HCT116 (cell line): ENCODE measurements at regions not wholly inside any gene's neighbourhood (a gene's known extent, or its start where the extent isn't known, plus 50 kb on each side); places are given as distances from the start of the nearest gene placed in this dataset.

Source experiments
- ATAC-seq: fragments of 200-7000 bp; cut with Tn5 transposase; 2 replicates; pipeline ENCODE4 v1.9.1; 2020; ENCODE audit warnings: mild to moderate bottlenecking, moderate library complexity
- BruUV-seq: library from RNA; stranded (reverse); fragments of 400-500 nt; replicated peaks from 2 replicates; lab custom pipeline; 2021; lab: Mats Ljungman, UMichigan
- CTCF ChIA-PET: fragments of 300-600 bp; sonication (Branson Sonifier 250); formaldehyde crosslinking; loops from one replicate; lab custom pipeline; 2021; ENCODE audit warnings: antibody characterized with exemption; lab: Charles Lee
- POLR2A ChIA-PET: fragments of 300-600, 350-600 bp; sonication (Branson Sonifier 250); formaldehyde crosslinking; loops from one replicate; lab custom pipeline; 2021; ENCODE audit warnings: antibody characterized with exemption; lab: Charles Lee
- RAD21 ChIA-PET, 2 experiments: fragments of 300-600 bp; sonication (Branson Sonifier 250); formaldehyde crosslinking; loops; one replicate each; lab custom pipeline; 2023; ENCODE audit warnings: low total read pairs in 2 of 2; ENCODE audit not compliant: uncharacterized antibody in 2 of 2, unreplicated experiment in 2 of 2, low non-redundant PET in 1 of 2; lab: Charles Lee
- DNase-seq: peaks from one replicate; pipeline ENCODE4 v3.0.0-alpha.2; 2010; ENCODE audit warnings: low read depth, low spot score
- H2AFZ ChIP-seq: fragments of 200-600 bp; shearing (Covaris generic), sonication (generic); 2 replicates; pipeline ENCODE4 v1.6.1; 2017; ENCODE audit warnings: low read depth, mixed run types, mixed read lengths, antibody characterized with exemption, low read length; ENCODE audit not compliant: poor library complexity, severe bottlenecking
- H3K27ac ChIP-seq: 2 replicates; pipeline ENCODE4 v1.5.1; 2012; ENCODE audit warnings: low read depth, low read length
- H3K27me3 ChIP-seq: fragments of 200-600 bp; sonication (generic); 2 replicates; pipeline ENCODE4 v1.6.1; 2016; ENCODE audit warnings: mixed run types, low read length, mixed read lengths; ENCODE audit not compliant: insufficient read depth
- H3K36me3 ChIP-seq, 2 experiments: fragments of 200-500 bp in 1 of 2; fragments of 200-600 bp in 1 of 2; sonication (Bioruptor generic) in 1 of 2; sonication (generic) in 1 of 2; 2 replicates each; pipeline versions ENCODE4 v1.5.1 to v1.6.1; 2014 to 2016; ENCODE audit warnings: low read length in 2 of 2, inconsistent platforms in 1 of 2, mixed read lengths in 1 of 2, mixed run types in 1 of 2; ENCODE audit not compliant: insufficient read depth in 2 of 2, control insufficient read depth in 1 of 2
- H3K4me1 ChIP-seq, 2 experiments: fragments of 200-600 bp in 1 of 2; sonication (generic) in 1 of 2; 2 replicates each; pipeline versions ENCODE4 v1.5.1 to v1.6.1; 2012 to 2017; ENCODE audit warnings: low read length in 2 of 2, inconsistent platforms in 1 of 2, mild to moderate bottlenecking in 1 of 2, mixed read lengths in 1 of 2, mixed run types in 1 of 2, moderate library complexity in 1 of 2; ENCODE audit not compliant: insufficient read depth in 2 of 2, control insufficient read depth in 1 of 2
- H3K4me2 ChIP-seq: fragments of 200-600 bp; sonication (generic); 2 replicates; pipeline ENCODE4 v1.6.1; 2017; ENCODE audit warnings: mixed run types, low read length, mixed read lengths
- H3K4me3 ChIP-seq, 2 experiments: fragments of 200-600 bp in 1 of 2; sonication (generic) in 1 of 2; replicated peaks in 1 of 2; 2 replicates each; pipeline ENCODE4 v1.5.1; 2011 to 2016; ENCODE audit warnings: low read length in 2 of 2, control low read depth in 1 of 2, low read depth in 1 of 2, mild to moderate bottlenecking in 1 of 2, mixed read lengths in 1 of 2, mixed run types in 1 of 2
- H3K79me2 ChIP-seq: fragments of 200-600 bp; sonication (generic); 2 replicates; pipeline ENCODE4 v1.6.1; 2017; ENCODE audit warnings: mild to moderate bottlenecking, mixed run types, low read length, moderate library complexity, mixed read lengths; ENCODE audit not compliant: insufficient read depth
- H3K9ac ChIP-seq: fragments of 200-600 bp; sonication (generic); 2 replicates; pipeline ENCODE4 v1.6.1; 2016; ENCODE audit warnings: low read length, mixed read lengths
- H3K9me2 ChIP-seq: fragments of 200-600 bp; sonication (generic), shearing (Covaris generic); 2 replicates; pipeline ENCODE4 v1.6.1; 2017; ENCODE audit warnings: mixed run types, mild to moderate bottlenecking, moderate library complexity; ENCODE audit not compliant: insufficient read depth
- H3K9me3 ChIP-seq, 2 experiments: fragments of 200-500 bp in 1 of 2; fragments of 200-600 bp in 1 of 2; sonication (Bioruptor generic) in 1 of 2; sonication (generic) in 1 of 2; 2 replicates each; pipeline ENCODE4 v1.6.1; 2014 to 2017; ENCODE audit warnings: low read length in 2 of 2, mixed read lengths in 2 of 2, inconsistent platforms in 1 of 2, low read depth in 1 of 2, mild to moderate bottlenecking in 1 of 2, mixed run types in 1 of 2, moderate library complexity in 1 of 2; ENCODE audit not compliant: control insufficient read depth in 1 of 2, insufficient read depth in 1 of 2
- H4K20me1 ChIP-seq: fragments of 200-600 bp; sonication (generic), shearing (Covaris generic); 2 replicates; pipeline ENCODE4 v1.6.1; 2017; ENCODE audit warnings: mixed run types, mild to moderate bottlenecking, moderate library complexity; ENCODE audit not compliant: insufficient read depth
- EZH2 ChIP-seq: fragments of 200-600 bp; sonication (generic); IDR thresholded peaks from 2 replicates; pipeline ENCODE4 v1.6.1; 2017; ENCODE audit warnings: antibody characterized with exemption, mixed run types
- EZH2phosphoT487 ChIP-seq: fragments of 200-600 bp; IDR thresholded peaks from 2 replicates; pipeline ENCODE4 v1.6.1; 2018; ENCODE audit warnings: antibody characterized with exemption, borderline replicate concordance
- RAD21 ChIP-seq: IDR thresholded peaks from 2 replicates; pipeline ENCODE4 v1.6.1; 2012; ENCODE audit warnings: low read depth, mild to moderate bottlenecking
- SIN3A ChIP-seq: IDR thresholded peaks from 2 replicates; pipeline ENCODE4 v1.6.1; 2012; ENCODE audit warnings: low read depth
- TCF7L2 ChIP-seq: IDR thresholded peaks from 2 replicates; pipeline ENCODE4 v1.7.0; 2011; ENCODE audit warnings: borderline replicate concordance, inconsistent platforms; ENCODE audit not compliant: insufficient read depth, insufficient read length; ENCODE audit errors: extremely low read depth
- intact Hi-C: fragments of 100-400 bp; cut with micrococcal nuclease; formaldehyde crosslinking; loops from 2 replicates; pipeline ENCODE4 v1.10.0; 2022
- TF ChIP-seq, protein P1 (sequence below): IDR thresholded peaks from 2 replicates; pipeline ENCODE4 v1.6.1; 2011; ENCODE audit warnings: mild to moderate bottlenecking, low read length, moderate library complexity; ENCODE audit not compliant: insufficient replicate concordance; ENCODE audit errors: extremely low read depth
- TF ChIP-seq, protein P2 (sequence below): IDR thresholded peaks from 2 replicates; pipeline ENCODE4 v1.6.1; 2012

DNA sequence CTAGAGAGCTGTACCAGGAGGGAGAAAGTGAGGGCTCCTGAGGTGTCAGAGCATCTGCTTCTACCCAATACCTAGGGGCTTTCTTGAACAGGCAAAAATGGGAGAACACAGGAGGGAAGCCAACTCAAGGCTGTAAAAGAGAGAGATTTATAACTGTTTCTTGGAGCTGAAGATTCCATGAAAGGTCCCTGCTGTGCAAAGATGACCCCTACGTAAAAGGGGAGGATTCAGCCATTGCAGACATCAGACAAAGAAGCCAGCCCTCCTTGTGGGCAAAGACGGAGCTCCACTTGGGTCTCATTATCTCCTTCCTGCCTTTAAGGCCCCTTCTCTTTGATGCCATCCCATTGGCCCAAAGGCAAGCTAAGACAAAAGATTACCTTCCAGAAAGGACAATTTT is 524.1 kb upstream of the CAMK1G start (continued):
- TF ChIP-seq, protein P1, sequence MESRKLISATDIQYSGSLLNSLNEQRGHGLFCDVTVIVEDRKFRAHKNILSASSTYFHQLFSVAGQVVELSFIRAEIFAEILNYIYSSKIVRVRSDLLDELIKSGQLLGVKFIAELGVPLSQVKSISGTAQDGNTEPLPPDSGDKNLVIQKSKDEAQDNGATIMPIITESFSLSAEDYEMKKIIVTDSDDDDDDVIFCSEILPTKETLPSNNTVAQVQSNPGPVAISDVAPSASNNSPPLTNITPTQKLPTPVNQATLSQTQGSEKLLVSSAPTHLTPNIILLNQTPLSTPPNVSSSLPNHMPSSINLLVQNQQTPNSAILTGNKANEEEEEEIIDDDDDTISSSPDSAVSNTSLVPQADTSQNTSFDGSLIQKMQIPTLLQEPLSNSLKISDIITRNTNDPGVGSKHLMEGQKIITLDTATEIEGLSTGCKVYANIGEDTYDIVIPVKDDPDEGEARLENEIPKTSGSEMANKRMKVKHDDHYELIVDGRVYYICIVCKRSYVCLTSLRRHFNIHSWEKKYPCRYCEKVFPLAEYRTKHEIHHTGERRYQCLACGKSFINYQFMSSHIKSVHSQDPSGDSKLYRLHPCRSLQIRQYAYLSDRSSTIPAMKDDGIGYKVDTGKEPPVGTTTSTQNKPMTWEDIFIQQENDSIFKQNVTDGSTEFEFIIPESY, result no peak
- no peak for TF ChIP-seq TCF7L2

DNA sequence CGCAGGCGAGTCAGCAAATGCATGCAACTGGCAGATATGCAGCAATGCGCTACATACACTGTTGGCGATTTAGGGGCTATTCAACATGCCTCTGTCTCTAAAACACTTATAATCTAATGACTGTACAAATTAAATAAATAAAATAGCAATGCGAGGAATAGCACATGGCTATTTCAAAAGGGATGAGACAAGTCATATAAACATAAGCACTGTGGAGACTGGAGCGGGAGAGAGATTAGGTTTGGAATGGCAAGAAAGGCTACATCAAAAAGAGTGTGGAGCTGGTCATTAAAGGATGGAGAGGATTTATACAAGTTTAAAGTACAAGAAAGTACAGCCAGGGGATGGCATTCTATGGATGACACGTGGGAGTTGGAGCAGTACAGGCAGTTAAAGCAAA is 523.5 kb upstream of the CAMK1G start:
- peaks cover 4% of the 10 kb centered on the region; the same call in 1 of the 2 replicates for H3K27me3 ChIP-seq
- no peaks in the 10 kb centered on the region for H3K36me3 ChIP-seq
- intact Hi-C loops, result no loop called here
- TF ChIP-seq EZH2 (no peak), SIN3A (no peak), EZH2phosphoT487 (no peak), RAD21 (no peak)
- TF ChIP-seq, protein P2, sequence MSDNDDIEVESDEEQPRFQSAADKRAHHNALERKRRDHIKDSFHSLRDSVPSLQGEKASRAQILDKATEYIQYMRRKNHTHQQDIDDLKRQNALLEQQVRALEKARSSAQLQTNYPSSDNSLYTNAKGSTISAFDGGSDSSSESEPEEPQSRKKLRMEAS, result no peak
- H3K4me3 ChIP-seq, result no peak overlapping the region
- ATAC-seq (no peak), DNase-seq (no peak)
- POLR2A ChIA-PET, result no interaction called here
- H3K9ac ChIP-seq, result no peak overlapping the region
- RAD21 ChIA-PET, result no interaction called here
- no peak overlapping the region for H3K4me2 ChIP-seq
- no peaks in the 10 kb centered on the region for H3K9me3 ChIP-seq
- H3K79me2 ChIP-seq, result no peaks in the 10 kb centered on the region
- no peak overlapping the region for H2AFZ ChIP-seq
- no peaks in the 10 kb centered on the region for H3K9me2 ChIP-seq
- no TSS peak for BruUV-seq
- H4K20me1 ChIP-seq, result no peaks in the 10 kb centered on the region
- no peak overlapping the region for H3K27ac ChIP-seq
- CTCF ChIA-PET, result no interaction called here
- H3K4me1 ChIP-seq, result no peaks in the 10 kb centered on the region
